ENCODE measurements at regions not wholly inside any gene's neighbourhood (a gene's known extent, or its start where the extent isn't known, plus 50 kb on each side); places are given as distances from the start of the nearest gene placed in this dataset.
"Not testable (repeated sequence)": the region's sequence is repeated elsewhere in the genome, so short reads cannot be mapped to it uniquely, and the experiment has no call there.

- peak; percentile 82 for DNase-seq
Observed at GRCh38 chr12:86496595-86496994, 240.4 kb upstream of the MGAT4C start.

- DNase-seq, result no peak
Observed at GRCh38 chr12:86484473-86484872, 228.3 kb upstream of the MGAT4C start.

DNA sequence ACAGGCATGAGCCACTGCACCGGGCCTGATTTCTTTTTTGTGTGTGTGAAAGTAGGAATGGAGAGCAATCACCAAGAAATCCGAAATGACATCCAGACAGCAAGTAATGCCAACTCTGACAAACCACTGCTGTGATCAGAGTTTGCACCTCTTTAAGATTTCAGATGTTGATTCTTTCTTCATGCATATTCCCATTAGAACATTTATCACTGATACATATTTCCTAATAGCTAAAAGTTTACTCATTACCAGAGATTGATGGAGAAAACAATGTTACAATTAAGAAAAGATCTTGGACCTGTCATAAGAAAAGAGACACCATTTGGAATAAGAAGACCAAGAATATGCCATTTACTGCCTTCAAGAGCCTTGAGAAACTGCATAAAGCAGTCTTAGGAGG lies 217.0 kb upstream of the MGAT4C start:
- DNase-seq, result no peak

DNA sequence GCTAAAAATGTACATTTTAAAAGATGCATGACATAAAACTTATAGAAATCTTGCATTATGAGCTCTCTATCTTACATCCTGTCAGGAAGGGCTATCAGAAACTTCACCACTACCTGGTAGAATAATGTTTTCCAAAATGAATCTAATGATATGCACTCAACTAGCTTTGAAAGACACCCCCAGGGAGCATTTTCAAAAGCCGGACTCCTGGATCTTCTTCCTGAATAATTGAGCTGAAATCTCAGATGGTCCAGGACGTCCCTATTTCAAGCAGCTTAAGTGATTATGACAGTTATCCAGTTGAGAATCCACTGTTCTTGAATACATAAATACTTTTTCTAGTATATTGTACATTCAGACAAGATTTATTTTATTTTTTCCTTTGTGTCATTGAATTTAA lies 200.6 kb upstream of the MGAT4C start:
- no peak for DNase-seq

GRCh38 chr12:86456241-86456640 lies 200.1 kb upstream of the MGAT4C start:
- no peak for DNase-seq

- DNase-seq, result no peak
Observed at GRCh38 chr12:86445356-86445755, 189.2 kb upstream of the MGAT4C start.

- no peak for DNase-seq
Observed at GRCh38 chr12:86435053-86435452, 178.9 kb upstream of the MGAT4C start.

- no peak for DNase-seq
Observed at GRCh38 chr12:86429824-86430223, 173.6 kb upstream of the MGAT4C start.

- no peak for DNase-seq
Observed at GRCh38 chr12:86421333-86421732, 165.1 kb upstream of the MGAT4C start.

DNA sequence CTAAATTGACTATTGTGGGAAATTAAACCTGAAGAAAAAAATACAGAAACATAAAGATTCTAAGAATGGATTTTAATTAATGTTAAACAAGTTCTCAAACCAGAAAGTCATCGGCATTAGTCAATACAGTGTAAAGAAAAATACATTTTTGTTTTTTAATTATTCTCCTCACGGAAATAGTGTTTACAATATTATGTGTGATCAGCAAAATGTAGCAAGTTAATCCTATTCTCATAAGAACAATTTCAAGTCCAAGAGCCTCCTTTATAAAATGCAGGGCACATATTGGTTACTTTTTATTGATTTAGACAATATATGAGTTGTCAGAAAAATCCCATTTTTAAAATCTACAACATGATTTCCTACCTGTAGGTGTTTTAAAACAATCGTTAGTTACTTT lies 158.0 kb upstream of the MGAT4C start:
- DNase-seq, result no peak

GRCh38 chr12:86411710-86412109 lies 155.5 kb upstream of the MGAT4C start:
- DNase-seq, result no peak

DNA sequence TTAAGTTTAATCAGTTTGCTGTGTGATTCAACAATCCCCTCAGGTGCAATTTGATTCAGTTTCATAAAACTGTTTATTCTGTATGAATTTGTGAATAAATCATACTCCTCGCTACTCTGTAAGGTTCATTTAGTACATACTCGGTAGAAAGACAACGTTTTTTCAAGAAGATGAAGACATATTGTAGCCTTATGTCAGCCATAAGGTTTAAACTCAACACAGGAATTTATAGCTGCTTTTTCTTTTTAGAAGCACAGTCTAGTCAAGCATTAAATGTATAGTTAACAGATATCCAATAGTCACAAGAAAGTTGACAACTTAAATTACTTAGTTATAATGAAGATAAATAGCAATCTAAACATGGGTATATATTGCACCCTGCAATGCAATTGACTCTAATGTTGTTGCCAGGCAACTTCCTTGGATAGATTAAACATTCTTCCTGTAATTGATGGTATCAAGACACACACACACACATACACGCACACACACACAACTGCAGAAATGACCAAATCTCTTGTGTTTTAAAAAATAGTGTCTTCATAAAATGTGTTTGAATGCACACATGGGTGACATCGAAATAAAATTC lies 151.5 kb upstream of the MGAT4C start:
- DNase-seq, result no peak

GRCh38 chr12:86389949-86390348 lies 133.8 kb upstream of the MGAT4C start:
- DNase-seq, result no peak

DNA sequence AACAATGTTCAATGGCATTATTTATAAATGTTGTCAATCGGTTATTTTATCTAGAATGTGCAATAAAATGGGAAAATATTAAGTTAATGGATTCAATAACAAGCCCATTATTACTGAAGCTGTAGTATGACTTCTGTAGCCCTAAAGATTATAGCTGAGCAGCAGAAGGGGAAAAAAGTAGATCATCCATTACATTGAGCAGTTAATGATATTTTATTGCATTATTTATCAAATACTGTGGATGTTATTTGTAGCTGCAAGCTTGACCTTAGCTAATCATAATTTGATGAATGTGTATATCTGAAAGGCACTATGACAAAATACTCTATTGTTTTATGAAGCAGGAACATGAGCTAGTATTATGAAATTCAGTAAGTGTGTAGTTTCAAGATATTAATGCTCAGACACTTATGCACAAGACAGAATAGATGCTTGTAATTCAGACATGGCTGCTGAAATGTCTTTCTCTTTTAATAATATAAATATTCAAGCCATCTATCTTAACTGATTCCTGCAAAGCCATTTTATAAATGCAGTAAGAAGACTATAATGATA lies 131.5 kb upstream of the MGAT4C start:
- DNase-seq, result no peak

DNA sequence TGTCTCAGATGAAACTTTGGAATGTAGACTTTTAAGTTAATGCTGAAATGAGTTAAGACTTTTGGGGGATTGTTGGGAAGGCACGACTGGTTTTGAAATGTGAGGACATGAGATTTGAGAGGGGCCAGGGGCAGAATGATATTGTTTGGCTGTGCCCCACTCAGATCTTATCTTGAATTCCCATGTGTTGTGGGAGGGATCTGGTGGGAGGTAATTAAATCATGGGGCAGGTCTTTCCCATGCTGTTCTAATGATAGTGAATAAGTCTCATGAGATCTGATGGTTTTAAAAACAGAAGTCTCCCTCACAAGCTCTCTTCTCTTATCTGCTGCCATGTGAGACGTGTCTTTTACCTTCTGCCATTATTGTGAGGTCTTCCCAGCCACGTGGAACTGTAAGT lies 127.6 kb upstream of the MGAT4C start:
- DNase-seq, result not testable (repeated sequence)

DNA sequence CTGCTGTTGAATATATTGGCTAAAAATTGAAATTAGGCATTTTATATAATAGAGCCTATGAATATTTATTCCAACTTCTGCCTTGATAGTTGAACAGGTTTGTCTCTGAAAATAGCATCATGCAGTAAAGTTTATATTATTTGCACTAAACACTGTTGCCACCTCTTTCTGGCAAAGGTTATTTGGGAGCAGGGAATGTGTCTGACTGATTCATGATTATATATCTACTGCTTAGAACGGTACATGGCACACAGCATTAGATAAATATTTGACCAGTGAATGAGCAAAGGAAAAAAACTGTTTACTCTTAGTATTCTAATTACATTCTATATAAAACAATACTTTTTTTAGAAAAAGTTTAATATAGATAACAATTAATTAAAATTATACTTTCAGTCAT lies 123.1 kb upstream of the MGAT4C start:
- DNase-seq, result no peak

- peak; percentile 17 for DNase-seq
Observed at GRCh38 chr12:86376052-86376451, 119.9 kb upstream of the MGAT4C start.

- DNase-seq, result no peak
Observed at GRCh38 chr12:86373813-86374212, 117.6 kb upstream of the MGAT4C start.

DNA sequence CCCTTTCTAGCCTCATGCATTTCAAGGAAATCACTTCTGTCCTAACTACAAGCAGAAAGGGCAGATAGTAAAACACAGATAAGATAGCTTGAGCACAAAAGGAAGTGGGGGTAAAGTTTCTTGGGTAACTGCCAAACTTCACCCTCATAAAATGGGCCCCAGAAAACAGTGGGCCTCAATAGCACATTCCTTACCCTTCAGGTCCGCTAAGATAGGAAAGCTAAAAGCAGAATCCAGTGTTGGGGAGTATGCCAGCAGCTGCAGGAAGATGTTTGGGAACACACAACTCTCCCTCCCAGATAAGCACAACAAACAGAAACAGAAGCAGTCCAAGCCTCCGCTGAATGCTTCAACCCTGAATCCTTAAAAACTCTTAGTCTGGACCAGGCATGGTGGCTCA lies 110.9 kb upstream of the MGAT4C start:
- DNase-seq, result no peak

DNA sequence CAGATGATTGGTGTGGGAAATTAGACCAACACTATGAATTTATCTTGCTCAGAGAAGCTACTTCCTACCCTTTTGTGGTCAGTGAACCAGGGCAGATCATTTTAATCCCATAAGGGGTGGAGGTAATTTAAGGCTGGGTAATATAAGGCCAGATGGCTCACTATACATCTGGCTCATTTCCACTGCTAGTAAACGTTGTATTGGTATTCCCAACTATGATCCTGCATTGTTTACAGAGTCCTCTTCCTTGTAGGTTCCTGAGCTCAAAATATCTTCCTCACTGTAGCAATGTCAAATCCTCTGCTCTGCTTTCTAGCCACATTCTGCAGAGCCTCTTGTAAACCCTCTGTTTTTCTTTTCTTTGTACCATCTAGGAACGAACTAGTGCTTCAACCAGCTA lies 93.0 kb upstream of the MGAT4C start:
- peak; percentile 10 for DNase-seq

- DNase-seq, result no peak
Observed at GRCh38 chr12:86333955-86334522, 77.8 kb upstream of the MGAT4C start.

DNA sequence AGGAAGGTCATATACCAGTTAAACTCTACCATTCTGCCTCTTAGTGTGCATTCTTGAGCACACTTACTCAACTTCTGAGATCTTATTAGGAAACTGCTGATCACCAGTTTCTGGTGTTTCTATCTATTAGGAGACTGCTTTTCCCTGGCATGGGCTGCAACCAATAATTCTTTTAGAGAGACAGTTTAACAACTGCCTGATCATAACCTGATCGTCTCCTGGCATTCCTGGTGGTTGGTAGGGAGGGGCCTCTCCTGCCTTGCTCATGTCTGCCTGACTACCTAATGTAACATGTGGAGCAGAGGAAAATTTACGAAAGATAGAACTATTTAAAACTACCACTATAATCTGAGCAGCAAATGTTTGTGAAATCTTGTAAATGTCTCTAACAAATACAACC lies 75.3 kb upstream of the MGAT4C start:
- no peak for DNase-seq

GRCh38 chr12:86331012-86331411 lies 74.8 kb upstream of the MGAT4C start:
- DNase-seq, result no peak

DNA sequence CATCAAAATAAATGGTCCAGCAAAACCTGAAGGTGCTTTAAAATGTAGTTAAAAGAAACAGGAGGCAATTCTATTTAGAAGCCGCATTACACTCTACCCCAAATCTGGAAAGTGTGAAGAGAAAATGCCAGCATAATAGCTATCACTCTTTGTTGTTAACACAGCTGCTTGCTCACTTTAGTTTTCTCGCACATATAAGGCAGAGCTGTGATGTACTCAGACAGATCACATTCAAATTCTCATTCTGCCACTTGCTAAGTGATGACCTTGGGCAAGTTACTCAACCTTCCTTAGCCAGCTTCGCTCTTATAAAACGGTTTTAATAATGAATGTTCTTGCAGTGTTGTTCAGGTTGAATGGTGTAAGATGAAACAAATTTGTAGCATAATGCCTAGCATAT lies 56.0 kb upstream of the MGAT4C start:
- DNase-seq, result no peak

Measured in NCI-H146 (cell line).